HG03108 (cell line): ENCODE measurements at regions not wholly inside any gene's neighbourhood (a gene's known extent, or its start where the extent isn't known, plus 50 kb on each side); places are given as distances from the start of the nearest gene placed in this dataset.

Source experiments
- ATAC-seq: cut with Tn5 transposase; IDR thresholded peaks from one replicate; pipeline ENCODE4 v1.9.1; 2021; ENCODE audit warnings: moderate library complexity; ENCODE audit not compliant: unreplicated experiment

GRCh38 chr13:33464345-33464744 is 178.8 kb upstream of the STARD13 start:
- ATAC-seq, result no peak

- no peak for ATAC-seq
Observed at GRCh38 chr13:33466262-33466661, 180.7 kb upstream of the STARD13 start.

- no peak for ATAC-seq
Observed at GRCh38 chr13:33467556-33467955, 182.0 kb upstream of the STARD13 start.

GRCh38 chr13:33471204-33471603 is 185.6 kb upstream of the STARD13 start:
- ATAC-seq, result no peak

- no peak for ATAC-seq
Observed at GRCh38 chr13:33472446-33472845, 186.9 kb upstream of the STARD13 start.

- ATAC-seq, result no peak
Observed at GRCh38 chr13:33479105-33479504, 193.6 kb upstream of the STARD13 start.

- no peak for ATAC-seq
Observed at GRCh38 chr13:33480561-33480960, 195.0 kb upstream of the STARD13 start.

GRCh38 chr13:33483471-33483870 is 197.9 kb upstream of the STARD13 start:
- ATAC-seq, result no peak

GRCh38 chr13:33485247-33485646 is 199.7 kb upstream of the STARD13 start:
- no peak for ATAC-seq

GRCh38 chr13:33487575-33488243 is 202.2 kb upstream of the STARD13 start:
- ATAC-seq, result no peak

- ATAC-seq, result no peak
Observed at GRCh38 chr13:33489563-33489962, 204.0 kb upstream of the STARD13 start.

- no peak for ATAC-seq
Observed at GRCh38 chr13:33490461-33491327, 205.1 kb upstream of the STARD13 start.

GRCh38 chr13:33493672-33494365 is 208.3 kb upstream of the STARD13 start:
- ATAC-seq, result no peak

- ATAC-seq, result no peak
Observed at GRCh38 chr13:33494596-33495204, 209.1 kb upstream of the STARD13 start.

- no peak for ATAC-seq
Observed at GRCh38 chr13:33496336-33496735, 210.8 kb upstream of the STARD13 start.

- no peak for ATAC-seq
Observed at GRCh38 chr13:33497146-33497845, 211.7 kb upstream of the STARD13 start.

GRCh38 chr13:33508060-33508459 is 222.5 kb upstream of the STARD13 start:
- ATAC-seq, result no peak

GRCh38 chr13:33509642-33510229 is 224.2 kb upstream of the STARD13 start:
- ATAC-seq, result no peak

- no peak for ATAC-seq
Observed at GRCh38 chr13:33510350-33510970, 224.9 kb upstream of the STARD13 start.
